ENCODE measurements at regions not wholly inside any gene's neighbourhood (a gene's known extent, or its start where the extent isn't known, plus 50 kb on each side); places are given as distances from the start of the nearest gene placed in this dataset.
"Not testable (repeated sequence)": the region's sequence is repeated elsewhere in the genome, so short reads cannot be mapped to it uniquely, and the experiment has no call there.

GRCh38 chr5:176045442-176045841 lies 77.3 kb upstream of the THOC3 start:
- not testable (repeated sequence) for TF ChIP-seq CTCF, POLR2A (IDR thresholded peaks at IDR 0.05)

Data from body of pancreas (tissue), 4 donors.